H1 (cell line): ENCODE measurements at regions not wholly inside any gene's neighbourhood (a gene's known extent, or its start where the extent isn't known, plus 50 kb on each side); places are given as distances from the start of the nearest gene placed in this dataset.

Source experiments
- CTBP2 ChIP-seq: IDR thresholded peaks from 2 replicates; pipeline ENCODE4 v1.7.0; 2011; ENCODE audit warnings: borderline replicate concordance, mild to moderate bottlenecking, moderate library complexity, mixed read lengths, low read length; ENCODE audit not compliant: insufficient read depth, insufficient read length
- EP300 ChIP-seq, 2 experiments: IDR thresholded peaks; 1 replicate in 1 of 2; 2 replicates in 1 of 2; pipeline ENCODE4 v1.6.1; 2011 to 2012; ENCODE audit warnings: low read depth in 2 of 2, low read length in 2 of 2, mild to moderate bottlenecking in 2 of 2, borderline replicate concordance in 1 of 2, inconsistent platforms in 1 of 2, moderate library complexity in 1 of 2
- FOSL1 ChIP-seq: IDR thresholded peaks from 2 replicates; pipeline ENCODE4 v1.6.1; 2011; ENCODE audit warnings: mild to moderate bottlenecking, low read depth, low read length, moderate library complexity; ENCODE audit not compliant: insufficient read depth
- NANOG ChIP-seq: IDR thresholded peaks from 2 replicates; pipeline ENCODE4 v1.6.1; 2011; ENCODE audit warnings: low read length, low read depth, mild to moderate bottlenecking, inconsistent platforms; ENCODE audit not compliant: insufficient read depth, poor library complexity, severe bottlenecking
- NRF1 ChIP-seq: IDR thresholded peaks from 2 replicates; pipeline ENCODE4 v1.6.1; 2011; ENCODE audit warnings: mild to moderate bottlenecking, low read depth, low read length, improper control_type of control experiment
- RFX5 ChIP-seq: IDR thresholded peaks from 2 replicates; pipeline ENCODE4 v1.6.1; 2011; ENCODE audit warnings: low read depth, low read length, improper control_type of control experiment, borderline replicate concordance
- TAF7 ChIP-seq: optimal IDR thresholded peaks from 2 replicates; pipeline ENCODE3; 2011; ENCODE audit warnings: low read depth, mild to moderate bottlenecking, inconsistent platforms, low read length, moderate library complexity, borderline replicate concordance
- YY1 ChIP-seq: IDR thresholded peaks from 2 replicates; pipeline ENCODE4 v1.6.1; 2011; ENCODE audit warnings: low read depth, mild to moderate bottlenecking, low read length

DNA sequence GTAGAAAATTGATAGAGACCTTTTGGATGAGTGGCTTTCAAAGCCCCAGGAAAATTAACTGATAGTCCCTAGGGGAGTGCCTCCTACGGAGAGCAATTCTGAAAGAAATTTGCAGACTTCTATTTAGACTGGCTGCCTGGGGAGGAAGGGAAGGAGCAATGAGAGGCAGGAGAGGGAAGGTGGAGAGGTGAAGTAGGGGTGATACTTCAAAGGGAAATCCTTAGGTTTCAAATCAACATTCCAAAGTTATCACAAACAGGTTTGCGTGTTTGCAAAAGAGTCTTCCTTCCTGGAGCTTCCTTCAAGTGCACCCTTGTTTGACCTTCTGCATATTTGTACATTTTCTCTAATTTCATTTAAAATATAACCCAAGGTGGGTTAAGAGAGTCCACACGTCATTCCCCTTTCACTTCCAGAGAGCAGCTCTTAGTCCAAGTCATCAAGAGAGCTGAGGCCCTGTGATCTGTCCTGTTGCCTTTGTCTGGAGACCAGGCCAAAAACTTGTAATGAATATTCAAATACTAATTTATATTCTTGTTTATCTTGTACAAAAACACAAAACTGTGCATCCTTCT is 157.8 kb downstream of the CLCN4 start (continued):
- TF ChIP-seq RFX5 (no peak), EP300 (IDR thresholded peaks at IDR 0.05; ENCODE audit: borderline replicate concordance in 1 of 2, low read depth in 2 of 2, low read length in 2 of 2) (no peak), NRF1 (no peak), TAF7 (no peak), NANOG (no peak), YY1 (no peak), FOSL1 (no peak), CTBP2 (no peak)
